ENCODE measurements at regions not wholly inside any gene's neighbourhood (a gene's known extent, or its start where the extent isn't known, plus 50 kb on each side); places are given as distances from the start of the nearest gene placed in this dataset.
A peak's percentile ranks its signal among the peaks of the same experiment; 100 is the strongest.
"Not testable (repeated sequence)": the region's sequence is repeated elsewhere in the genome, so short reads cannot be mapped to it uniquely, and the experiment has no call there.

GRCh38 chrX:65331371-65331770 lies 203.2 kb downstream of the LAS1L start:
- DNase-seq = no peak

GRCh38 chrX:65300104-65300809 lies 234.3 kb downstream of the LAS1L start:
- no peak for DNase-seq

- DNase-seq = not testable (repeated sequence)
These were observed 251.7 kb downstream of the LAS1L start for GRCh38 chrX:65282905-65283304.

GRCh38 chrX:65273152-65273551 lies 261.4 kb downstream of the LAS1L start:
- DNase-seq = no peak

GRCh38 chrX:65266482-65266881 lies 268.1 kb downstream of the LAS1L start:
- no peak for DNase-seq

- no peak for DNase-seq
These were observed 277.6 kb upstream of the ZC4H2 start for GRCh38 chrX:65253817-65254216.

GRCh38 chrX:65241059-65241721 lies 264.9 kb upstream of the ZC4H2 start:
- no peak for DNase-seq

- DNase-seq = no peak
These were observed 227.3 kb upstream of the ZC4H2 start for GRCh38 chrX:65203545-65203944.

GRCh38 chrX:65196758-65197360 lies 220.6 kb upstream of the ZC4H2 start:
- no peak for DNase-seq

- no peak for DNase-seq
These were observed 219.4 kb upstream of the ZC4H2 start for GRCh38 chrX:65195621-65196020.

- no peak for DNase-seq
These were observed 218.3 kb upstream of the ZC4H2 start for GRCh38 chrX:65194547-65194946.

GRCh38 chrX:65163325-65163724 lies 187.1 kb upstream of the ZC4H2 start:
- not testable (repeated sequence) for DNase-seq

GRCh38 chrX:65148232-65148631 lies 172.0 kb upstream of the ZC4H2 start:
- DNase-seq = no peak

- no peak for DNase-seq
These were observed 160.2 kb upstream of the ZC4H2 start for GRCh38 chrX:65136424-65136823.

- peak; percentile 61 for DNase-seq
These were observed 151.6 kb upstream of the ZC4H2 start for GRCh38 chrX:65127842-65128241.

GRCh38 chrX:65098851-65099250 lies 122.6 kb upstream of the ZC4H2 start:
- no peak for DNase-seq

- DNase-seq = no peak
These were observed 117.4 kb upstream of the ZC4H2 start for GRCh38 chrX:65093658-65094057.

GRCh38 chrX:65073233-65073632 lies 97.0 kb upstream of the ZC4H2 start:
- DNase-seq = no peak

GRCh38 chrX:65072590-65072989 lies 96.3 kb upstream of the ZC4H2 start:
- no peak for DNase-seq

- not testable (repeated sequence) for DNase-seq
These were observed 82.4 kb upstream of the ZC4H2 start for GRCh38 chrX:65058626-65059025.

GRCh38 chrX:65045001-65045400 lies 68.8 kb upstream of the ZC4H2 start:
- DNase-seq = no peak

GRCh38 chrX:65035446-65035770 lies 59.2 kb upstream of the ZC4H2 start:
- no peak for DNase-seq

GRCh38 chrX:65034668-65035445 lies 58.6 kb upstream of the ZC4H2 start, which contains the start of gene ZC3H12B:
Gene ZC3H12B (plus strand): TSS chrX:65034826.
- DNase-seq = peak; percentile 26

GRCh38 chrX:65034292-65034667 lies 58.0 kb upstream of the ZC4H2 start:
- DNase-seq = no peak
